Loucy (cell line): ENCODE measurements at regions not wholly inside any gene's neighbourhood (a gene's known extent, or its start where the extent isn't known, plus 50 kb on each side); places are given as distances from the start of the nearest gene placed in this dataset.

Source experiments
- H2AFZ ChIP-seq: fragments of 200-600 bp; sonication (generic); 2 replicates; pipeline ENCODE4 v1.6.0; 2016; ENCODE audit warnings: antibody characterized with exemption, mild to moderate bottlenecking, low read length, moderate library complexity
- H3F3A ChIP-seq: fragments of 200-600 bp; 2 replicates; pipeline ENCODE4 v1.6.0; 2016; ENCODE audit warnings: antibody characterized with exemption, low read depth, mild to moderate bottlenecking
- H3K27me3 ChIP-seq: fragments of 200-600 bp; sonication (generic); 2 replicates; pipeline ENCODE4 v1.6.1; 2014; ENCODE audit warnings: low read length, mild to moderate bottlenecking; ENCODE audit not compliant: insufficient read depth, poor library complexity, severe bottlenecking
- H3K36me3 ChIP-seq: fragments of 200-600 bp; sonication (generic); 2 replicates; pipeline ENCODE4 v1.6.1; 2016; ENCODE audit warnings: low read length; ENCODE audit not compliant: insufficient read depth
- H3K4me1 ChIP-seq: fragments of 200-600 bp; sonication (generic); 2 replicates; pipeline ENCODE4 v1.5.1; 2014; ENCODE audit warnings: low read length, mild to moderate bottlenecking; ENCODE audit not compliant: insufficient read depth, poor library complexity, severe bottlenecking
- H3K4me2 ChIP-seq: fragments of 200-600 bp; sonication (generic); 2 replicates; pipeline ENCODE4 v1.6.0; 2014; ENCODE audit warnings: antibody characterized with exemption, low read length, low read depth, mild to moderate bottlenecking; ENCODE audit not compliant: poor library complexity, severe bottlenecking
- H3K4me3 ChIP-seq: fragments of 200-600 bp; sonication (generic); 2 replicates; pipeline ENCODE4 v1.5.1; 2014; ENCODE audit warnings: low read length, mild to moderate bottlenecking, mixed read lengths; ENCODE audit not compliant: poor library complexity, severe bottlenecking
- H3K79me2 ChIP-seq: fragments of 200-600 bp; sonication (generic); 2 replicates; pipeline ENCODE4 v1.6.1; 2014; ENCODE audit warnings: low read length; ENCODE audit not compliant: insufficient read depth
- H3K9ac ChIP-seq: fragments of 200-600 bp; sonication (generic); 2 replicates; pipeline ENCODE4 v1.6.0; 2014; ENCODE audit warnings: mild to moderate bottlenecking, low read depth, low read length, moderate library complexity; ENCODE audit not compliant: poor library complexity, severe bottlenecking
- H3K9me2 ChIP-seq: fragments of 200-600 bp; sonication (generic); replicated peaks from 2 replicates; pipeline ENCODE4 v1.6.1; 2016; ENCODE audit warnings: low read depth, low read length, mixed read lengths
- H3K9me3 ChIP-seq: fragments of 200-600 bp; sonication (generic); 2 replicates; pipeline ENCODE4 v1.6.1; 2014; ENCODE audit warnings: mild to moderate bottlenecking, antibody characterized with exemption, low read length, low read depth; ENCODE audit not compliant: insufficient read depth
- H4K20me1 ChIP-seq: fragments of 200-600 bp; sonication (generic); 2 replicates; pipeline ENCODE4 v1.6.0; 2014; ENCODE audit warnings: antibody characterized with exemption, low read length, mild to moderate bottlenecking; ENCODE audit not compliant: insufficient read depth, poor library complexity, severe bottlenecking
- EZH2phosphoT487 ChIP-seq: fragments of 200-600 bp; IDR thresholded peaks from 2 replicates; pipeline ENCODE4 v1.6.1; 2018; ENCODE audit warnings: antibody characterized with exemption, mild to moderate bottlenecking, moderate library complexity, borderline replicate concordance
- TF ChIP-seq, protein P1 (sequence below): fragments of 200-600 bp; sonication (generic); conservative IDR thresholded peaks from 2 replicates; pipeline ENCODE4 v1.5.1; 2014; ENCODE audit warnings: mild to moderate bottlenecking, antibody characterized with exemption, low read length

DNA sequence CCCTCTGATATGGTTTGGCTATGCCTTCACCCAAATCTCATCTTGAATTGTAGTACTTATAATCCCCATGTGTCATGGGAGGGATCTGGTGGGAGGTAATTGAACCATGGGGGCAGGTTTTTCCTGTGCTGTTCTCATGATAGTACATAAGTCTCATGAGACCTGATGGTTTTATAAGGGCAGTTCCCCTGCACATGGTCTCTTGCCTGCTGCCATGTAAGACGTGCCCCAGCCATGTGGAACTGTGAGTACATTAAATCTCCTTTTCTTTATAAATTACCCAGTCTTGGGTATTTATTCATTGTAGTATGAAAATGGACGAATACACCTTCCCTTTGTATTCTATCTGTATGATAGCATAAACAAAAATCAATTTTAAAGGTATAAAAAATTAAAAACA is 333.4 kb upstream of the FBXO33 start:
- no peaks in the 10 kb centered on the region for H3K9me2 ChIP-seq
- H4K20me1 ChIP-seq = no peaks in the 10 kb centered on the region
- H3F3A ChIP-seq = no peaks in the 10 kb centered on the region
- no peak overlapping the region for H2AFZ ChIP-seq
- no peaks in the 10 kb centered on the region for H3K4me1 ChIP-seq
- H3K9me3 ChIP-seq = no peaks in the 10 kb centered on the region
- H3K4me2 ChIP-seq = no peak overlapping the region
- H3K36me3 ChIP-seq = no peaks in the 10 kb centered on the region
- no peak overlapping the region for H3K4me3 ChIP-seq
- TF ChIP-seq EZH2phosphoT487 = no peak
- TF ChIP-seq, protein P1, sequence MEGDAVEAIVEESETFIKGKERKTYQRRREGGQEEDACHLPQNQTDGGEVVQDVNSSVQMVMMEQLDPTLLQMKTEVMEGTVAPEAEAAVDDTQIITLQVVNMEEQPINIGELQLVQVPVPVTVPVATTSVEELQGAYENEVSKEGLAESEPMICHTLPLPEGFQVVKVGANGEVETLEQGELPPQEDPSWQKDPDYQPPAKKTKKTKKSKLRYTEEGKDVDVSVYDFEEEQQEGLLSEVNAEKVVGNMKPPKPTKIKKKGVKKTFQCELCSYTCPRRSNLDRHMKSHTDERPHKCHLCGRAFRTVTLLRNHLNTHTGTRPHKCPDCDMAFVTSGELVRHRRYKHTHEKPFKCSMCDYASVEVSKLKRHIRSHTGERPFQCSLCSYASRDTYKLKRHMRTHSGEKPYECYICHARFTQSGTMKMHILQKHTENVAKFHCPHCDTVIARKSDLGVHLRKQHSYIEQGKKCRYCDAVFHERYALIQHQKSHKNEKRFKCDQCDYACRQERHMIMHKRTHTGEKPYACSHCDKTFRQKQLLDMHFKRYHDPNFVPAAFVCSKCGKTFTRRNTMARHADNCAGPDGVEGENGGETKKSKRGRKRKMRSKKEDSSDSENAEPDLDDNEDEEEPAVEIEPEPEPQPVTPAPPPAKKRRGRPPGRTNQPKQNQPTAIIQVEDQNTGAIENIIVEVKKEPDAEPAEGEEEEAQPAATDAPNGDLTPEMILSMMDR = no peak
- no peaks in the 10 kb centered on the region for H3K79me2 ChIP-seq
- H3K9ac ChIP-seq = no peak overlapping the region
- no peaks in the 10 kb centered on the region for H3K27me3 ChIP-seq

DNA sequence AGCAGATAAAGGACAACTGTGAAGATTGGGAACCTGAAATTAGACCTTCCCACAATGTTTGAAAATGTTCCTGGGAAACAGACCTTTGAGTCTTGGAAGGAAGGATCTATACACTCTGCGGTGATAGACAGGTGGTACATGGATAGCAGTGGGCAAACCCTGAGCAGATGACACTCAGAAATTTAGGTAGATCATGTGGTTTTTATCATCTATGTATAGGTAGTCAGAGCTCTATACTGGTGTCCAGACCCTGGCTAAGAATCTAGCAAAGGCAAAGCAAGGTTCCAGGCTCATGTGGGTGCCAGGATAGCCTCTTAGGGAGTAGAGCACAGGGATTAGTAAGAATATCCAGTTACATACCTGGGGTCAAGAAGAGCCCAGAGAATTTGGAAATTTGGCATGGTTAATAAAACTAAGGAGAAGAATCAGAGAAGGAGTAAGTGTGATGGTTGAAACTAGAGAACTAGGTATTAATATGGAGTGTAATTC is 331.2 kb upstream of the FBXO33 start:
- Histone ChIP-seq H3K79me2 (no peaks in the 10 kb centered on the region), H3K4me3 (no peak overlapping the region), H3K9me2 (no peaks in the 10 kb centered on the region), H3K9ac (no peak overlapping the region), H3K4me1 (no peaks in the 10 kb centered on the region), H2AFZ (no peak overlapping the region), H3K9me3 (no peaks in the 10 kb centered on the region), H4K20me1 (no peaks in the 10 kb centered on the region), H3F3A (no peaks in the 10 kb centered on the region), H3K4me2 (no peak overlapping the region), H3K27me3 (no peaks in the 10 kb centered on the region), H3K36me3 (no peaks in the 10 kb centered on the region)
- TF ChIP-seq, protein P1 = no peak
- TF ChIP-seq EZH2phosphoT487 = no peak

DNA sequence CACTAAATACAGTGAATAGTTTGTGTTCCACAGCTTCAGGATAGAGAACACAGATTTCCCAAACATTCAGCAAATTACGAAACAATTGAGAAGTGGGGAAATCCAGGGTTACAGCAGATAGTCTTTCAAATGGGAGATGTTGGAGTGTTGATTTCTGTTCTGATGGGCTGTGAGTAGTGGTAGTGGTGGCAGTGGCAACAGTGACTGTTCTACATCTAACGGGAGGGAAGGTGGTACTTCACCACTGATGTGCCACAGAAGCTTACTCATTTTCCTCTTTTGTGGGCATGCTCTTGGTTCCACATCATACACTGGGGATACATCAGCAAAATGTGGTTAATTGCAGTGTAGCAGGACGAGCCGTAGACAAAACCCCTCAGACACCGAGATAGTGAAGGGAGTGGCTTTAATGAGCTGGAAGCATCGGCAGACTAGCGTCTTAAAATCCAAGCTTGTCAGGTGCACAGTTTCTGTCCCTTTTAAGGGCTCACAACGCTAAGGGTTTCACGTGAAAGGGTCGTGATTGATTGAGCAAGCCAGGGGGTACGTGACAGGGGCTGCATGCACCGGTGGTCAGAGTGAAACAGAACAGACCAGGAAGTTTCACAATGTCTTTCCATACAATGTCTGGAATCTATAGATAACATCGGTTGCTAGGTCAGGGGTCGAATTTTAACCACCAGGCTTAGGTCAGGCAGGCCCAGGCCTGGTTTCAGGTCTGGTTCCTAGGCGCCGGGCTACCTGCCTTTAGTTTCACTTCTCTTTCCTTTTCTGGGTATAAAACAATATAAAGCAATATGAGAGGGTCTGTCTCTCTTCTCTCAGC is 330.6 kb upstream of the FBXO33 start:
- Histone ChIP-seq H3K9me2 (no peaks in the 10 kb centered on the region), H3K4me2 (no peak overlapping the region), H3K9me3 (no peaks in the 10 kb centered on the region), H3K36me3 (no peaks in the 10 kb centered on the region), H4K20me1 (no peaks in the 10 kb centered on the region), H3K79me2 (no peaks in the 10 kb centered on the region), H3K27me3 (no peaks in the 10 kb centered on the region), H3F3A (no peaks in the 10 kb centered on the region), H3K4me1 (no peaks in the 10 kb centered on the region), H2AFZ (no peak overlapping the region), H3K9ac (no peak overlapping the region), H3K4me3 (no peak overlapping the region)
- TF ChIP-seq EZH2phosphoT487 = no peak
- TF ChIP-seq, protein P1 = no peak
